ENCODE measurements at regions not wholly inside any gene's neighbourhood (a gene's known extent, or its start where the extent isn't known, plus 50 kb on each side); places are given as distances from the start of the nearest gene placed in this dataset.

GRCh38 chrX:39017077-39017476 lies 215.8 kb downstream of the MID1IP1 start:
- no peaks in the 10 kb centered on the region for H3K27me3 ChIP-seq (ENCODE audit: control insufficient read depth, low read length)
- no peak overlapping the region for H3K4me2 ChIP-seq (ENCODE audit: low read length)
- no peak overlapping the region for H3K27ac ChIP-seq (ENCODE audit: low read depth, low read length)
- H3F3A ChIP-seq (ENCODE audit: control insufficient read depth, insufficient read depth) = no peaks in the 10 kb centered on the region
- H3K4me1 ChIP-seq (ENCODE audit: control insufficient read depth, low read length) = no peaks in the 10 kb centered on the region
- no peaks in the 10 kb centered on the region for H3K9me3 ChIP-seq (ENCODE audit: control insufficient read depth, insufficient read depth, low read length)
- TF ChIP-seq EZH2phosphoT487 (IDR thresholded peaks at IDR 0.05; ENCODE audit: borderline replicate concordance, low read length) (no peak), CTCF (IDR thresholded peaks at IDR 0.05; ENCODE audit: low read depth, low read length, poor library complexity, severe bottlenecking) (no peak)
- no peaks in the 10 kb centered on the region for H3K9me2 ChIP-seq (replicated peaks; ENCODE audit: control insufficient read depth, low read length)
- no peaks in the 10 kb centered on the region for H3K79me2 ChIP-seq (ENCODE audit: control insufficient read depth, low read length)
- no peaks in the 10 kb centered on the region for H4K20me1 ChIP-seq (ENCODE audit: control insufficient read depth, insufficient read depth, low read depth, low read length)
- H3K4me3 ChIP-seq (ENCODE audit: low read length) = no peak overlapping the region
- H3K36me3 ChIP-seq (ENCODE audit: control insufficient read depth, low read length) = no peaks in the 10 kb centered on the region

GRCh38 chrX:39017716-39018115 lies 216.5 kb downstream of the MID1IP1 start:
- no peak overlapping the region for H3K27ac ChIP-seq (ENCODE audit: low read depth, low read length)

GRCh38 chrX:39018541-39018940 lies 217.3 kb downstream of the MID1IP1 start:
- no peaks in the 10 kb centered on the region for H3K4me1 ChIP-seq (ENCODE audit: control insufficient read depth, low read length)
- no peaks in the 10 kb centered on the region for H3K36me3 ChIP-seq (ENCODE audit: control insufficient read depth, low read length)
- H3K4me2 ChIP-seq (ENCODE audit: low read length) = no peak overlapping the region
- TF ChIP-seq EZH2phosphoT487 (IDR thresholded peaks at IDR 0.05; ENCODE audit: borderline replicate concordance, low read length) = no peak
- no peak for TF ChIP-seq CTCF (IDR thresholded peaks at IDR 0.05; ENCODE audit: low read depth, low read length, poor library complexity, severe bottlenecking)
- no peak overlapping the region for H3K27ac ChIP-seq (ENCODE audit: low read depth, low read length)
- no peaks in the 10 kb centered on the region for H3K9me3 ChIP-seq (ENCODE audit: control insufficient read depth, insufficient read depth, low read length)
- no peaks in the 10 kb centered on the region for H4K20me1 ChIP-seq (ENCODE audit: control insufficient read depth, insufficient read depth, low read depth, low read length)
- H3K79me2 ChIP-seq (ENCODE audit: control insufficient read depth, low read length) = no peaks in the 10 kb centered on the region
- no peak overlapping the region for H3K4me3 ChIP-seq (ENCODE audit: low read length)
- no peaks in the 10 kb centered on the region for H3F3A ChIP-seq (ENCODE audit: control insufficient read depth, insufficient read depth)
- H3K9me2 ChIP-seq (replicated peaks; ENCODE audit: control insufficient read depth, low read length) = no peaks in the 10 kb centered on the region
- H3K27me3 ChIP-seq (ENCODE audit: control insufficient read depth, low read length) = no peaks in the 10 kb centered on the region

More at GRCh38 chrX:39017716-39018115, 216.5 kb downstream of the MID1IP1 start:
- Histone ChIP-seq H3K4me1 (ENCODE audit: control insufficient read depth, low read length) (no peaks in the 10 kb centered on the region), H3K9me2 (replicated peaks; ENCODE audit: control insufficient read depth, low read length) (no peaks in the 10 kb centered on the region), H3K4me3 (ENCODE audit: low read length) (no peak overlapping the region), H3K79me2 (ENCODE audit: control insufficient read depth, low read length) (no peaks in the 10 kb centered on the region), H3F3A (ENCODE audit: control insufficient read depth, insufficient read depth) (no peaks in the 10 kb centered on the region), H3K27me3 (ENCODE audit: control insufficient read depth, low read length) (no peaks in the 10 kb centered on the region), H4K20me1 (ENCODE audit: control insufficient read depth, insufficient read depth, low read depth, low read length) (no peaks in the 10 kb centered on the region), H3K36me3 (ENCODE audit: control insufficient read depth, low read length) (no peaks in the 10 kb centered on the region), H3K4me2 (ENCODE audit: low read length) (no peak overlapping the region), H3K9me3 (ENCODE audit: control insufficient read depth, insufficient read depth, low read length) (no peaks in the 10 kb centered on the region)
- TF ChIP-seq EZH2phosphoT487 (IDR thresholded peaks at IDR 0.05; ENCODE audit: borderline replicate concordance, low read length) (no peak), CTCF (IDR thresholded peaks at IDR 0.05; ENCODE audit: low read depth, low read length, poor library complexity, severe bottlenecking) (no peak)

GRCh38 chrX:39019056-39019455 lies 217.8 kb downstream of the MID1IP1 start:
- no peaks in the 10 kb centered on the region for H3K9me3 ChIP-seq (ENCODE audit: control insufficient read depth, insufficient read depth, low read length)
- no peaks in the 10 kb centered on the region for H3K79me2 ChIP-seq (ENCODE audit: control insufficient read depth, low read length)
- no peaks in the 10 kb centered on the region for H3K4me1 ChIP-seq (ENCODE audit: control insufficient read depth, low read length)
- no peaks in the 10 kb centered on the region for H4K20me1 ChIP-seq (ENCODE audit: control insufficient read depth, insufficient read depth, low read depth, low read length)
- no peaks in the 10 kb centered on the region for H3K27me3 ChIP-seq (ENCODE audit: control insufficient read depth, low read length)
- H3K36me3 ChIP-seq (ENCODE audit: control insufficient read depth, low read length) = no peaks in the 10 kb centered on the region
- TF ChIP-seq CTCF (IDR thresholded peaks at IDR 0.05; ENCODE audit: low read depth, low read length, poor library complexity, severe bottlenecking) = no peak
- TF ChIP-seq EZH2phosphoT487 (IDR thresholded peaks at IDR 0.05; ENCODE audit: borderline replicate concordance, low read length) = no peak
- no peaks in the 10 kb centered on the region for H3K9me2 ChIP-seq (replicated peaks; ENCODE audit: control insufficient read depth, low read length)
- no peak overlapping the region for H3K27ac ChIP-seq (ENCODE audit: low read depth, low read length)
- no peaks in the 10 kb centered on the region for H3F3A ChIP-seq (ENCODE audit: control insufficient read depth, insufficient read depth)
- H3K4me3 ChIP-seq (ENCODE audit: low read length) = no peak overlapping the region
- no peak overlapping the region for H3K4me2 ChIP-seq (ENCODE audit: low read length)

Measured in DOHH2 (cell line).